GM12891 (cell line): ENCODE measurements at regions not wholly inside any gene's neighbourhood (a gene's known extent, or its start where the extent isn't known, plus 50 kb on each side); places are given as distances from the start of the nearest gene placed in this dataset.

Source experiments
- DNase-seq: peaks from one replicate; pipeline ENCODE4 v3.0.0; 2011; ENCODE audit warnings: low spot score; ENCODE audit not compliant: insufficient read length
- FAIRE-seq: peaks from 2 replicates; lab custom pipeline; 2011; peaks lifted over from hg19 to GRCh38; lab: Jason Lieb, UNC
- PAX5 ChIP-seq: IDR thresholded peaks from 2 replicates; pipeline ENCODE4 v1.6.1; 2011; ENCODE audit warnings: low read length, moderate library complexity, mild to moderate bottlenecking; ENCODE audit not compliant: insufficient read depth, severe bottlenecking
- POLR2A ChIP-seq: IDR thresholded peaks from 2 replicates; pipeline ENCODE4 v1.6.1; 2011; ENCODE audit warnings: low read depth, low read length, control low read depth
- POLR2AphosphoS5 ChIP-seq: IDR thresholded peaks from 2 replicates; pipeline ENCODE4 v1.6.1; 2011; ENCODE audit warnings: low read depth, low read length, control low read depth
- POU2F2 ChIP-seq: IDR thresholded peaks from 2 replicates; pipeline ENCODE4 v1.6.1; 2011; ENCODE audit warnings: low read depth, mild to moderate bottlenecking, control low read depth, low read length, moderate library complexity
- SPI1 ChIP-seq: IDR thresholded peaks from 2 replicates; pipeline ENCODE4 v1.6.1; 2011; ENCODE audit warnings: low read depth, low read length, control low read depth
- TAF1 ChIP-seq: IDR thresholded peaks from 2 replicates; pipeline ENCODE4 v1.6.1; 2011; ENCODE audit warnings: low read depth, low read length, control low read depth

GRCh38 chr3:127490271-127491023 is 100.1 kb downstream of the TPRA1 start:
- DNase-seq (no peak), FAIRE-seq (no peak)
- TF ChIP-seq POLR2AphosphoS5 (no peak), TAF1 (no peak), POLR2A (no peak), SPI1 (no peak), POU2F2 (no peak), PAX5 (no peak)

GRCh38 chr3:127489357-127489756 is 101.2 kb downstream of the TPRA1 start:
- TF ChIP-seq SPI1: no peak
- no peak for TF ChIP-seq PAX5
- no peak for TF ChIP-seq POLR2A
- TF ChIP-seq POU2F2: no peak
- no peak for TF ChIP-seq POLR2AphosphoS5
- no peak for TF ChIP-seq TAF1
- no peak for DNase-seq
- no peak for FAIRE-seq

GRCh38 chr3:127488740-127489139 is 101.8 kb downstream of the TPRA1 start:
- TF ChIP-seq POU2F2 (no peak), SPI1 (no peak), POLR2A (no peak), TAF1 (no peak), POLR2AphosphoS5 (no peak), PAX5 (no peak)
- FAIRE-seq (no peak), DNase-seq (no peak)

- FAIRE-seq: no peak
- no peak for TF ChIP-seq SPI1
- no peak for TF ChIP-seq TAF1
- TF ChIP-seq POU2F2: no peak
- TF ChIP-seq POLR2AphosphoS5: no peak
- TF ChIP-seq PAX5: no peak
- no peak for TF ChIP-seq POLR2A
- no peak for DNase-seq
Measured at GRCh38 chr3:127488141-127488672, 102.3 kb downstream of the TPRA1 start.

- FAIRE-seq: no peak
- TF ChIP-seq TAF1: no peak
Measured at GRCh38 chr3:127487196-127487595, 103.3 kb downstream of the TPRA1 start.

GRCh38 chr3:127486321-127486944 is 104.1 kb downstream of the TPRA1 start:
- TF ChIP-seq POU2F2 (no peak), PAX5 (no peak), TAF1 (no peak), POLR2A (no peak), POLR2AphosphoS5 (no peak), SPI1 (no peak)
- DNase-seq (no peak), FAIRE-seq (no peak)

More at GRCh38 chr3:127487196-127487595, 103.3 kb downstream of the TPRA1 start:
- DNase-seq: no peak

- FAIRE-seq (no peak), DNase-seq (no peak)
- TF ChIP-seq POLR2AphosphoS5: no peak
- no peak for TF ChIP-seq PAX5
- TF ChIP-seq POU2F2: no peak
- TF ChIP-seq TAF1: no peak
Measured at GRCh38 chr3:127485396-127486170, 105.0 kb downstream of the TPRA1 start.

GRCh38 chr3:127484601-127485388 is 105.7 kb downstream of the TPRA1 start:
- FAIRE-seq: peak; percentile 31
- DNase-seq: no peak

More at GRCh38 chr3:127484601-127485388, 105.7 kb downstream of the TPRA1 start:
- no peak for TF ChIP-seq POU2F2
- TF ChIP-seq POLR2AphosphoS5: no peak
- TF ChIP-seq PAX5: no peak
- TF ChIP-seq POLR2A: no peak
- TF ChIP-seq TAF1: no peak
- TF ChIP-seq SPI1: no peak
